Kidney epithelial cell (primary cell): ENCODE measurements at regions not wholly inside any gene's neighbourhood (a gene's known extent, or its start where the extent isn't known, plus 50 kb on each side); places are given as distances from the start of the nearest gene placed in this dataset.
"Not testable (repeated sequence)": the region's sequence is repeated elsewhere in the genome, so short reads cannot be mapped to it uniquely, and the experiment has no call there.

Source experiments
- DNase-seq: peaks from one replicate; pipeline ENCODE4 v3.0.0-alpha.2; 2010; ENCODE audit warnings: low read depth
- H3K27me3 ChIP-seq: 2 replicates; pipeline ENCODE4 v1.6.0; 2011; ENCODE audit warnings: low read length; ENCODE audit not compliant: control insufficient read depth, insufficient read depth
- H3K36me3 ChIP-seq: 2 replicates; pipeline ENCODE4 v1.5.1; 2011; ENCODE audit warnings: low read length; ENCODE audit not compliant: control insufficient read depth, insufficient read depth
- H3K4me3 ChIP-seq: 2 replicates; pipeline ENCODE4 v1.5.1; 2011; ENCODE audit warnings: low read depth, mild to moderate bottlenecking, control low read depth, low read length
- TF ChIP-seq, protein P1 (sequence below): IDR thresholded peaks from 2 replicates; pipeline ENCODE4 v1.5.1; 2011; ENCODE audit warnings: mild to moderate bottlenecking, moderate library complexity, low read length, control low read depth, inconsistent platforms; ENCODE audit not compliant: insufficient read depth, poor library complexity, severe bottlenecking

DNA sequence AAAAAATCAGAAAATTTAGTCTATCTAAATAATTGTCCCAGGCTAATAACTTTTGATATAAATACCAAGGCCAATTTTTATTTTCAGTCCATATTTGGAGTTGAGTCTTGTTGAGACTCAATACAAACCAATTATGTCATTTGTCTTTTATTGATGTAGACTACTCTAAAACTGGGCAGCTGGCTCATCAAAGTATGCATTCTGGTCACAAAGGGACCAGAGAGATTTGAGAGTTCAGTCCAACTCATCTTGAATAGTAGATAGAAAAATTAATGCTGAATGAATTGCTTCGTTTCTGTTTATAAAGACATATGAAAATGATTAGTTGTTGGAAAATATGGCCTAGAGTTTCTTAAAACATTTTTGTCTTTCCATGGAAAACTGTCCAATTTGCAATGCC, 412.5 kb upstream of the KLHL4 start:
- TF ChIP-seq, protein P1, sequence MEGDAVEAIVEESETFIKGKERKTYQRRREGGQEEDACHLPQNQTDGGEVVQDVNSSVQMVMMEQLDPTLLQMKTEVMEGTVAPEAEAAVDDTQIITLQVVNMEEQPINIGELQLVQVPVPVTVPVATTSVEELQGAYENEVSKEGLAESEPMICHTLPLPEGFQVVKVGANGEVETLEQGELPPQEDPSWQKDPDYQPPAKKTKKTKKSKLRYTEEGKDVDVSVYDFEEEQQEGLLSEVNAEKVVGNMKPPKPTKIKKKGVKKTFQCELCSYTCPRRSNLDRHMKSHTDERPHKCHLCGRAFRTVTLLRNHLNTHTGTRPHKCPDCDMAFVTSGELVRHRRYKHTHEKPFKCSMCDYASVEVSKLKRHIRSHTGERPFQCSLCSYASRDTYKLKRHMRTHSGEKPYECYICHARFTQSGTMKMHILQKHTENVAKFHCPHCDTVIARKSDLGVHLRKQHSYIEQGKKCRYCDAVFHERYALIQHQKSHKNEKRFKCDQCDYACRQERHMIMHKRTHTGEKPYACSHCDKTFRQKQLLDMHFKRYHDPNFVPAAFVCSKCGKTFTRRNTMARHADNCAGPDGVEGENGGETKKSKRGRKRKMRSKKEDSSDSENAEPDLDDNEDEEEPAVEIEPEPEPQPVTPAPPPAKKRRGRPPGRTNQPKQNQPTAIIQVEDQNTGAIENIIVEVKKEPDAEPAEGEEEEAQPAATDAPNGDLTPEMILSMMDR, result no peak
- Histone ChIP-seq H3K4me3 (no peak overlapping the region), H3K27me3 (no peaks in the 10 kb centered on the region), H3K36me3 (no peaks in the 10 kb centered on the region)
- no peak for DNase-seq

GRCh38 chrX:87110142-87110541, 407.5 kb upstream of the KLHL4 start:
- H3K4me3 ChIP-seq, result no peak overlapping the region
- TF ChIP-seq, protein P1, result no peak
- H3K36me3 ChIP-seq, result no peaks in the 10 kb centered on the region
- no peak for DNase-seq
- no peaks in the 10 kb centered on the region for H3K27me3 ChIP-seq

GRCh38 chrX:87140800-87141483, 376.7 kb upstream of the KLHL4 start:
- TF ChIP-seq, protein P1, result no peak
- DNase-seq, result no peak
- H3K27me3 ChIP-seq, result no peaks in the 10 kb centered on the region
- H3K36me3 ChIP-seq, result no peaks in the 10 kb centered on the region
- H3K4me3 ChIP-seq, result no peak overlapping the region

DNA sequence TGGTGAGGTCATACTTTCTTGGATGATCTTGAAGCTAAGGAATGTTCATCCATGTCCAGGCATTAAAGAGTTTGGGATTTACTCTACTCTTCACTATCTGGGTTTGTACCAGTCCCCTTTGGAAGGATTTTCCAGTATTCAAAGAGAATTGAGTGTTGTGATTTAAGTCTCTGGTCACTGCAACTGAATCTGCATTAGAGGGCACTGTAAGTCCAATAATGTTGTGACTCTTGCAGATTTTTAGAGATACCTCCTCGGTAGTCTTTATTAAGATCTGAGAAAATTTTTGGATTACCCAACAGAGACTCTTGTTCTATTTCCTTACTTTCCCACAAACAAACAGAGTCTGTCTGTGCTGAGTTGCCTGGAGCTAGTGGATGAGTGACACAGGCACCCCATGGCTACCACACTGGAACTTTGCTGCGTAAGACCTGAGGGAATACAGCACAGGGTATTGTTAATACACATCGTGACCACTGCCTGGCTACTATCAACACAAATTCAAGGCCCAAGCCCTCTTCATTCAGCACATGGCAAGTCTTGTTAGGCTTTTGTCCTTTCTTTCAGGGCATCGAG, 357.1 kb upstream of the KLHL4 start:
- Histone ChIP-seq H3K27me3 (no peaks in the 10 kb centered on the region), H3K36me3 (no peaks in the 10 kb centered on the region), H3K4me3 (no peak overlapping the region)
- DNase-seq, result no peak
- TF ChIP-seq, protein P1, result no peak

DNA sequence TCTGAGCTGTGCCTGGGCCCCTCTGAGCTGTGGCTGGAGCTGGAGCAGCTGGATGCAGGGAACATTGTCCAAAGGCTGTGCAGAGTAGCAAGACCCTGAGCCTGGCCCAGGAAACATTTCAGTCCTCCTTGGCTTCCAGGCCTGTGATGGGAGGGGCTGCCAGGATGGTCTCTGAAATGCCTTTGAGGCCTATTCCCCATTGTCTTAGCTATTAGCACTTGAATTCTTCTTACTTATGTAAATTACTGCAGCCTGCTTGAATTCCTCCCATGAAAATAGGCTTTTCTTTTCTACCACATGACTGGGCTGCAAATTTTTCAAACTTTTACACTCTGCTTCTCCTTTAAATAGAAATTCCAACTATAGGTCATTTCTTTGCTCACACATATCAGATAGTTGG, 349.8 kb upstream of the KLHL4 start:
- H3K4me3 ChIP-seq, result no peak overlapping the region
- DNase-seq, result no peak
- TF ChIP-seq, protein P1, result no peak
- no peaks in the 10 kb centered on the region for H3K36me3 ChIP-seq
- no peaks in the 10 kb centered on the region for H3K27me3 ChIP-seq

- DNase-seq, H3K27me3 ChIP-seq: not testable (repeated sequence)
Measured at GRCh38 chrX:87178009-87178408, 339.6 kb upstream of the KLHL4 start.

More at GRCh38 chrX:87178009-87178408, 339.6 kb upstream of the KLHL4 start:
- H3K4me3 ChIP-seq, H3K36me3 ChIP-seq: not testable (repeated sequence)
